Urothelium cell line (cell line): ENCODE measurements at regions not wholly inside any gene's neighbourhood (a gene's known extent, or its start where the extent isn't known, plus 50 kb on each side); places are given as distances from the start of the nearest gene placed in this dataset.
"Not testable (repeated sequence)": the region's sequence is repeated elsewhere in the genome, so short reads cannot be mapped to it uniquely, and the experiment has no call there.

Experiments used
- DNase-seq: peaks from one replicate; pipeline ENCODE4 v3.0.0; 2011; ENCODE audit warnings: low spot score, mixed read lengths
- FAIRE-seq: peaks from 2 replicates; lab custom pipeline; 2011; peaks lifted over from hg19 to GRCh38; lab: Jason Lieb, UNC

- FAIRE-seq (no peak), DNase-seq (no peak)
Measured at GRCh38 chr3:74003734-74004133, 379.0 kb upstream of the PDZRN3 start.

DNA sequence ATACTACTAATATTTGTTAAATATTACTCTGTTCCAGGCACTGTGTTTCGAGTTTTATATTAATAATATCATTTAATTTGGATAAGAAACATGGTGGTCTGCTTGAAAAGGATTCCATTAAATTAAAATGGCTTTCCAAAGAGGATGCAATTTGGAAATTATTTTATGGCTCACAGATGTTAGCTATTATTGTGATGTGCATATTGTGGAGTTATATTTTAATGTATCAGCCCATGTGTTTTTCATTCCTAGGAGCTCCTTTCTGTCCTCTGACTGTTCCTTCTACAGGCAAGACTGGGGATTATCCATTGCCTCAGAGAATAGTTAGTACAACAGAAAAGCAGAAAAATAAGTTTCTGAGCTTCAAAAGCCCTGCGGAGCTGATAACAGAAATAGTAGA lies 376.7 kb upstream of the PDZRN3 start:
- DNase-seq (no peak), FAIRE-seq (no peak)

DNA sequence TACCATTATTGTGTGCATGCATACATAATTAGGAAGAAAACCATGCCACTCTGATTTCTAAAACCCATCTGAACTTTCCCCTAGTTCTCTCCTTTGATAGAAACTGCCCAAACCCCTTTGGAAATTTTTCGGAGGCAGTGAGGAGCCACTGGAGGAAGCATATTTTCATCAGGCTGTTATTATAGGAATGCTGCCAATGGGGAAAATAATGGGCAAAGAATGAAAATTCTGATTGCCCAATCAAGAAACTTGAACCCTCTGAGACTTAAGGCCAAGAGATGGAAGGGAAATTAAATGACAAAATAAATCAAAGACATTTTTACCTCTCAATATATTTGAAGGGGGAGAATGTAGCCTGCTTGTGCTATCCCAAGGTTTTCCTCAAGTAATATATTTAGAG lies 376.0 kb upstream of the PDZRN3 start:
- no peak for FAIRE-seq

GRCh38 chr3:73999501-73999900 lies 374.8 kb upstream of the PDZRN3 start:
- no peak for FAIRE-seq
- DNase-seq: no peak

More for the DNA sequence above, 376.0 kb upstream of the PDZRN3 start:
- DNase-seq: no peak

GRCh38 chr3:73990691-73991090 lies 365.9 kb upstream of the PDZRN3 start:
- not testable (repeated sequence) for DNase-seq, FAIRE-seq

DNA sequence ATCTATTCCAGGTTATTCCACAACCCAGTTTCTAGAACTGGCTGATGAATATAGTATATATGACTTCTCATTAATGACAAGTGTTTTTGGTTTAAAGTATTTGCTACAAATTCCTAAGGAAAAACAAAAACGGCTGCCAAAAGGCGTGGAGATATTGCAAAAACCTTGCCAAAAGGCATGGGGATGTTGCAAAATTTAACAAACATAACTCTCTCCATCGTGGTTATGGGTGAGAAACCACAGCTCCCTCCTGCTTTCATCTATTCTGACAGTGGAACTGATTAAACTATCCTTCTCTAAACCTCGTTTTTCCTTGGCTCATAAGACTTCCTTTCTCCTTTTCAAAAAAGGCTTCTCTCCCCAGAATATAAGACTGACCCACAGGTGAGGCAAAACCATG lies 342.0 kb upstream of the PDZRN3 start:
- DNase-seq (no peak), FAIRE-seq (no peak)

GRCh38 chr3:73964818-73965217 lies 340.1 kb upstream of the PDZRN3 start:
- FAIRE-seq (no peak), DNase-seq (no peak)

GRCh38 chr3:73955494-73956070 lies 330.8 kb upstream of the PDZRN3 start:
- DNase-seq (no peak), FAIRE-seq (no peak)

DNA sequence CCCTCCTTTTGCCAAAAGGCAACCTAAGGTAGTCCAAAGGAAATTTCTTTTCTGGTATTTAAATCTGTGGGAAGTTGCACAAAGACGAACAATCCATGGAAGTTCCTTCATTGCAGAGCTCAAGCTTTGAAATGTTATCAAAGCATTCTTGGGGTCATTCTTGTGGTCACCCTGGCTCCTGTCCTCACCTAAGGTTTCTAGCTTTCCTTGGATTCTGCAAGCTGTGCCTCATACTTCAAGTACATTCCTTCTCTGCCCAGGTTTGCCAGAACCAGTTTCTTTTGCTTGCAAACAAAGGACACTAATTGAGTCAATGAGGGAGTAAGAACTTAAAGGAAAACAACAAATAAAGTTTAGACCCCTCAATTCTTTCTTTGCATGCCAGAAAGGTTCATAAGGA lies 329.8 kb upstream of the PDZRN3 start:
- FAIRE-seq (no peak), DNase-seq (peak; percentile 13)

- DNase-seq (no peak), FAIRE-seq (no peak)
Measured at GRCh38 chr3:73952781-73953180, 328.0 kb upstream of the PDZRN3 start.

DNA sequence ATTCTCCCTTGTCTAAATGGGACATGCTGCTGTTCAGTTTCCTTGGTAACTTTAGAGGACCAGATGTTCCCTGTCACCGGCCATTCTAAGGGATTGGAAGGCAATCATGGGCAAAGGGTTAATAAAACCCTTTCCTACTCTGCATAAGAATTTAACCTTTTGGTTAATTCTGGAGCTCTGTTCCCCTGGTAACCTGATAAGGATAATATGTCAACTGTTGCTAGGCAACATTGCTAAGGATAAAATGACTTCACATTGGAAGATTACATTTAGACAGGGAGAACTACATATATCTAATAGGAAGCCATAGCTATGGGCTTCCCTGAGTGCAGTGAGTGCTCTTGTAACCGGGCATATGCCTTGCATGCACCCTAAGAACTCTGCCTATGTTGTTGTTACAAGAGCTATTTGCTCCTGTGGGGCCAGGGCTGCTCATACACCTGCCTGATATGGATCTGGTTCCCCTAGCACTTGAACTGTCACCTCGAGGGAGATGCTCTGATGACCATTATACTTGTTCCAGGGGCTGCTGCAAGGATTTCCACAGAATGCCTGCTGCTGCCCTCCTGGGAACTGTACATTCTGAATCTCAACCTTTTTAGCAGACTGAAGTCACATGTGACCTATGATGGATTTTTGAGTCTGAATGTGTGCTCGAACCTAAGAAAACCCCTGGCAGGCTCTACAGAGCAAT lies 326.3 kb upstream of the PDZRN3 start:
- DNase-seq: no peak
- FAIRE-seq: no peak

- no peak for DNase-seq
- FAIRE-seq: no peak
Measured at GRCh38 chr3:73945541-73945940, 320.8 kb upstream of the PDZRN3 start.

DNA sequence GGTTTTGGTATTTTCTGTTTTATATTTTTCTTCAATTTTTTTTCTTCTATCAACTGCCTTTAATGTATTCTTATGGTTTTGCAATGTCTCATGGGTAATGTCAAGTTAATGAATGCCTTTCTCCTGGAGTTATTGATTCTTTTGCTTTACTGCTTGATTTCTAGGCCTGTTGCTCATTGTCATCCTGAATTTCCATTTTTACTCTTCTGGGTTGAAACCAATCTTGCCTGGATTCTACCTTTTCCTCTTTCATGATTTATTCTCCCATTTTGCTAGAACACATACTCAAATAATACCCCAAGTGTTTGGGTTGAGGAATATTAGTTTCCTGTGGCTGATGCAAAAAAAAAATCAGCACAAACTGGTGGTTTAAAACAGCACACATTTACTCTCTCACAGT lies 315.2 kb upstream of the PDZRN3 start:
- DNase-seq (no peak), FAIRE-seq (no peak)

GRCh38 chr3:73933585-73933984 lies 308.8 kb upstream of the PDZRN3 start:
- no peak for DNase-seq
- FAIRE-seq: no peak

GRCh38 chr3:73927203-73927570 lies 302.4 kb upstream of the PDZRN3 start:
- DNase-seq (no peak), FAIRE-seq (no peak)

GRCh38 chr3:73926360-73927202 lies 301.8 kb upstream of the PDZRN3 start:
- no peak for FAIRE-seq
- no peak for DNase-seq

DNA sequence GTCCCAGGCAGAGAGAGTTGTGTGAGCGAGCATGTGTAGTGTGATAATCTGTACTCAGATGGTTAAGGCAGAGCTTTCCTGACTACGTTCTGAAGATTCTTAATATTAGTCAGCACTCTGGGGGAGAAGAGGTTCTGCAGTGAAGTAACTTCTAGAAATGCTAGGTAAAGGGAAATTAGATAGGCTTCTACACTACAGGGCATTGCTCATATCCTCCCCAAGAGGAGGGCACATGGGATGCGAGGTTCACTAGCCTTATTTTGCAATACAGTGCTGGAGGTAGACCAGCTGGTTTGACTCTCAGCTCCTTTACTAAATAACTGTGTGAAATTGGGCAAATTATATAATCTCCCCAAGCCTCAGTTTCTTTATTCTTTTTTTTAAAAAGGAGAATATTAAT lies 300.3 kb upstream of the PDZRN3 start:
- FAIRE-seq (no peak), DNase-seq (no peak)

DNA sequence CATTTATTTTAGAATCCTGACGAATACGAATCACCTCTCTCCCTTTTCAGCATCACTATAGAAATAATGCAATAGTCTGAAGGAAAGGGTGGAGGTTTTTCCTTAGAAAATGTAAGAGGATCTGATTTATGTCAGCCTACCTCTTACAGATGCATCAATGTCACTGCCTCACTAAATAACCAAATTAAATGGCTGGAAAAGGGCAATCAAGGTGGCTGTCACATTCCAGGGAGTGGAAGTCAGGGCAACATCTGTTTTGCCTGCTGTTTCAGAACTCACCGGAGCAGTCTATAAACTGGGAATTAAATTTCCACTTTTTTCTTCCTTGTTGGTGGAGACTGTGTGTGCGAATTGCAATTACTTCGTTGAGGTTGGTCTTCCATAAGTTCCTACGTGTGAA lies 299.3 kb upstream of the PDZRN3 start:
- FAIRE-seq: no peak
- no peak for DNase-seq

GRCh38 chr3:73917643-73918042 lies 292.9 kb upstream of the PDZRN3 start:
- DNase-seq: no peak
- FAIRE-seq: no peak

DNA sequence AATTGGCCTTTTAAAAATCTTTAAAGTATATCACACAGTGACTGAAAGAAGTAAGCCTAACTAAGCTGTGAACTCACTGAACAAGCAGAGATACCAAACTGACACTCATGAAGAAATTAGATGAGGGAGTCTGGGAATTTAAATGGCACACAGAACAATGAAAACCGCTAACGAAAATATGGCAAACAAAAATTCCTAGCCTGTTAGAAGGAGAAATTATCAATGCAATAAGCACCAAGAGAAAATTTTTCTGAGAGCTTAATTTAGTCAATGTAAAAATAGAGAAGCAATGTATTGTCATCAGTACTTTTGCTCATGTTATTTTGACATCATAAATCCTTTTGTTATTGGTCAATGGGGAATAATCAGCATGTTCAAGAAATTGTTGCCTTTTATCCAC lies 291.1 kb upstream of the PDZRN3 start:
- FAIRE-seq: no peak

GRCh38 chr3:73908218-73908617 lies 283.5 kb upstream of the PDZRN3 start:
- DNase-seq (no peak), FAIRE-seq (no peak)

More for the DNA sequence above, 291.1 kb upstream of the PDZRN3 start:
- DNase-seq: no peak

DNA sequence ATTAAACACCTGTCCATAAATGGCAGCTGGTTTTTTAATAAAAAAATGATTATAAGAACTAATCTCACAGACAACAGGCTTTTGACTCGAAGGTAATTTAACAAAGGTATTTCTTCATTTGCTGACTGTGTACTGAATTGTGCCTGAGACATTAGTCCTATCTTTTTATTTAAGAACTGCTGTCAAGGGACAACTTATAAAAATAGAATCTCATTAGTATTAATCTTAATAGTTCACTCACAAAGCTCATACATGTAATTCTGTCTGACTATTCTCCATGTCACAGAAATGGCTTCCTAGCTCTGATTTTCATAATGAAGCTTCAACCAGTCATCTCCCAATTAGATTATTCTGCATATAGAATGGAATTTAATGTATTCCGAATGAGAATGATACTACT lies 276.9 kb upstream of the PDZRN3 start:
- DNase-seq (no peak), FAIRE-seq (no peak)
